BJ (cell line): ENCODE measurements at regions not wholly inside any gene's neighbourhood (a gene's known extent, or its start where the extent isn't known, plus 50 kb on each side); places are given as distances from the start of the nearest gene placed in this dataset.
"Not testable (repeated sequence)": the region's sequence is repeated elsewhere in the genome, so short reads cannot be mapped to it uniquely, and the experiment has no call there.

Source experiments
- CTCF ChIA-PET: fragments of 350-600 bp; formaldehyde crosslinking; extraction: SDS; loops from one replicate; lab custom pipeline; 2021; ENCODE audit warnings: antibody characterized with exemption, inconsistent platforms; lab: Yijun Ruan, JAX
- POLR2A ChIA-PET: fragments of 300-600 bp; sonication (Branson Sonifier 250); formaldehyde crosslinking; extraction: SDS; loops from one replicate; lab custom pipeline; 2021; ENCODE audit warnings: antibody characterized with exemption; lab: Charles Lee
- DNase-seq: peaks from one replicate; pipeline ENCODE4 v3.0.0-alpha.2; 2011; ENCODE audit warnings: low read depth
- H3K27me3 ChIP-seq: 2 replicates; pipeline ENCODE4 v1.6.0; 2011; ENCODE audit warnings: low read length; ENCODE audit not compliant: control insufficient read depth, insufficient read depth
- H3K36me3 ChIP-seq: 2 replicates; pipeline ENCODE4 v1.5.1; 2011; ENCODE audit warnings: low read length; ENCODE audit not compliant: control insufficient read depth, insufficient read depth
- H3K4me3 ChIP-seq: 2 replicates; pipeline ENCODE4 v1.5.1; 2011; ENCODE audit warnings: low read depth, mild to moderate bottlenecking, control low read depth, low read length
- TF ChIP-seq, protein P1 (sequence below): IDR thresholded peaks from 2 replicates; pipeline ENCODE4 v1.5.1; 2011; ENCODE audit warnings: low read depth, mild to moderate bottlenecking, control low read depth, inconsistent platforms, low read length, moderate library complexity; ENCODE audit not compliant: insufficient read depth

DNA sequence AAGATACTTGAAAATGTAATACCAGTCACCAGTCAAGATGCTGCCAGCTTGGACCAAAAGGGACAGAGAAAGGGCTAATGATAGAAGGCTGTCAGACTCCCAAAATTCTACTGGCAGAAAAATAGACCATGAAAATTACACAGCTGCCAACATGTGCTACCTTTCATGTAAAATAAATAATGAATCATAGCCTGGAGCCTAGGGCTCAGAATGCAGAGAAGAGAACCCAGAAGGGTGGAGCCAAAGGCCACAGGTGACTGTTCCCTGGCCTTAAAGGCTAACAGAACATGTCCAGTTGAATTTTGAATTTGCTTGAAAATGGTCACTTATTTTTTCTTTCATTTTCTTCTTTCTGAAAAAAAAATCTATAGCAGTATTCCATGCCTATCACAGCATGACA, 1827.0 kb upstream of the MIR17HG start:
- DNase-seq: no peak
- no peaks in the 10 kb centered on the region for H3K36me3 ChIP-seq
- CTCF ChIA-PET: no interaction called here
- no peak overlapping the region for H3K4me3 ChIP-seq
- POLR2A ChIA-PET: no interaction called here
- H3K27me3 ChIP-seq: no peaks in the 10 kb centered on the region
- TF ChIP-seq, protein P1, sequence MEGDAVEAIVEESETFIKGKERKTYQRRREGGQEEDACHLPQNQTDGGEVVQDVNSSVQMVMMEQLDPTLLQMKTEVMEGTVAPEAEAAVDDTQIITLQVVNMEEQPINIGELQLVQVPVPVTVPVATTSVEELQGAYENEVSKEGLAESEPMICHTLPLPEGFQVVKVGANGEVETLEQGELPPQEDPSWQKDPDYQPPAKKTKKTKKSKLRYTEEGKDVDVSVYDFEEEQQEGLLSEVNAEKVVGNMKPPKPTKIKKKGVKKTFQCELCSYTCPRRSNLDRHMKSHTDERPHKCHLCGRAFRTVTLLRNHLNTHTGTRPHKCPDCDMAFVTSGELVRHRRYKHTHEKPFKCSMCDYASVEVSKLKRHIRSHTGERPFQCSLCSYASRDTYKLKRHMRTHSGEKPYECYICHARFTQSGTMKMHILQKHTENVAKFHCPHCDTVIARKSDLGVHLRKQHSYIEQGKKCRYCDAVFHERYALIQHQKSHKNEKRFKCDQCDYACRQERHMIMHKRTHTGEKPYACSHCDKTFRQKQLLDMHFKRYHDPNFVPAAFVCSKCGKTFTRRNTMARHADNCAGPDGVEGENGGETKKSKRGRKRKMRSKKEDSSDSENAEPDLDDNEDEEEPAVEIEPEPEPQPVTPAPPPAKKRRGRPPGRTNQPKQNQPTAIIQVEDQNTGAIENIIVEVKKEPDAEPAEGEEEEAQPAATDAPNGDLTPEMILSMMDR: no peak

DNA sequence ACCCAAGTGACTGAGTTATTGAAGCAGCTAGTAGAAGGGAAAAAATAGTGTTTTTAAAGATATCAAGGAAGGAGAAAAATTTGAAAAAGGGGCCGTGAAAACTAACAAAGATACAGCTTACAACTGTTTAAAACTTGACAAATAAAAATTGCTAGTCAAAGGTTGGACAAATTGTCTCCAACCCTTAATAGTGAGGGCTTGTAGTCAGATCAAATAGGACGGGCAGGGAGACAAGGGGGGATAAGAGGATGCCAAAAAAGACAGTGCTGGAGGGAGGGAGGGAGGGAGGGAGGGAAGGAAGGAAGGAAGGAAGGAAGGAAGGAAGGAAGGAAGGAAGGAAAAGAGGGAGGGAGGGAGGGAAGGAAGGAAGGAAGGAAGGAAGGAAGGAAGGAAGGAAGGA, 1825.8 kb upstream of the MIR17HG start:
- CTCF ChIA-PET, DNase-seq: not testable (repeated sequence)

DNA sequence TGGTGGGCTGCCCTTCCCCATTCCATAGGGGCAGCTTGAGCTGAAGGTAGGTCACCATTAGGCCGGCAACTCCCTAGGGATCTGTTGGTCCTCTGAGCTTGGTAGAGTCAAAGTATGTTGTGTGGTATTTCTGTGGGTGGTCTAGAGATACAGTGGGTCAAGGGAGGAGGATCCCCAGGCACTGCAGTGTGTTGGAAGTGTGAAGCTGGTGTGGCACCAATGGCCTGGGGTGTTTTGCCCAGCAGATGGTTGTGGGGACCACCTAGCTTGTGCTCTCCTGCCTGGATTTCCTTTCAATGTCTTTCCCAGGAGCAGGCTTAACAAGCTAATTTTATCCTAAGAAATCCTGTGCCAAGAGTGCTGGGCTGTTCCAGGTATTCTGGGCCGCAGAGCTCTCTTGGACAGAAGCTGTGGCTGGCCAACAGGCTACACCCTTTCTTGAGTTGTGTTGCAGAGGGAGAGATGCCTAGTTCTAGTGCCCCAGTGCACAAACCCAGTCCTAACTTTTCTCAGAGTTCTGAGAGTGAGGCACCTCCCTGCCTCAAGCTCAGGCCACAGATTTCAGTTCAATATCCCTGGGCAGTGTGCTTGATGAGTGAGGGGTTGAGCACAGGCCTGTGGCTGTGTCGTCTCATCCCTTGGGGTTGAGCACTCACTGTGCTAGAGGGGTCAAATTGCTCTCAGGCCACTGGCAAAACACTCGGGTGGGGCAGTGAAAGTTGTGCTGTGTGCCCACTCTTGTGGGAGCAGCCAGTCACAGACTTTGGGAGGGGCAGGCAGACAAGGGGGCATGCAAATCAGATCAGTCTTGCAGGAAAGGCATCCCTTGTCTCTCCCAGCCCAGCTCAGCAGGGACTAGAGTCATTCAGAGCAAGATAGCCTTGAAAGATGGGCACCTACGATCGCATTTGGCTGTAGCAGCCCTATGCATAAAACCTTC, 1806.1 kb upstream of the MIR17HG start:
- CTCF ChIA-PET: no interaction called here
- TF ChIP-seq, protein P1: no peak
- no peaks in the 10 kb centered on the region for H3K27me3 ChIP-seq
- H3K4me3 ChIP-seq: no peak overlapping the region
- DNase-seq: no peak
- POLR2A ChIA-PET: no interaction called here
- H3K36me3 ChIP-seq: no peaks in the 10 kb centered on the region

More for the DNA sequence above, 1825.8 kb upstream of the MIR17HG start:
- H3K4me3 ChIP-seq, H3K27me3 ChIP-seq, POLR2A ChIA-PET, H3K36me3 ChIP-seq: not testable (repeated sequence)

DNA sequence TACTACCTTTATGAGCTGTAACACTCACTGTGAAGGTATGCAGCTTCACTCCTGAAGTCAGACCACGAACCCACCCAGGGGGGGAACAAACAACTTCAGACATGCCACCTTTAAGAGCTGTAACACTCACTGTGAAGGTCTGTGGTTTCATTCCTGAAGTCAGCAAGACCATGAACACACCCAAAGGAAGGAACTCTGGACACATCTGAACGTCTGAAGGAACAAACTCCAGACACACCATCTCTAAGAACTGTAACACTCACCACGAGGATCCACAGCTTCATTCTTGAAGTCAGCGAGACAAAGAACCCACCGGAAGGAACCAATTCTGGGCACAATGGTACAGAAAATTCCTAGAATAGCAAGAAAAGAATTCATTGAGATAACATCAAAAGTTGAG, 1796.5 kb upstream of the MIR17HG start:
- H3K36me3 ChIP-seq: no peaks in the 10 kb centered on the region
- no peak for DNase-seq
- ChIA-PET POLR2A (no interaction called here), CTCF (interaction anchor here (1.4 kb wide), 1 partner anchor 9 kb away, joined by 4 read pairs; no protein-coding TSS in a partner anchor)
- TF ChIP-seq, protein P1: no peak
- no peak overlapping the region for H3K4me3 ChIP-seq
- H3K27me3 ChIP-seq: no peaks in the 10 kb centered on the region

DNA sequence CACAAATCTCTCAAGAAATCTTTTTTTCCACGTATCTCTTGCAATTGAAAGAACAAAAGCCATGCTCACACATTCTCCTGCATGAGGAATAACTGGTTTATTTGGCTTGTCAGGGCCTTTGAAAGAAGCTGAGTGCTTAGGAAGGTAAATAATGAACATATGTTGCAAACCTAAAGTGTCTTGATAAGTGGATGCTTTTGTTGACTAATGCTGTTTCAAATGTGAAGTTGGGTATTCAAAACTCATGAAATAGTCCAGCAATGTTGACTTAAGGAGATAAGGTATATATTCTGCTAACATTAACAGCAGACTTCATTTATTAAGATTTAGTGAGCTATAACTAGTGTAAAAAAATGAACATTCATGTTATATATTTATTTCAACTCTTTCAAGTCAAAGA, 1792.7 kb upstream of the MIR17HG start:
- ChIA-PET POLR2A (no interaction called here), CTCF (no interaction called here)
- DNase-seq: no peak
- Histone ChIP-seq H3K36me3 (no peaks in the 10 kb centered on the region), H3K4me3 (no peak overlapping the region), H3K27me3 (no peaks in the 10 kb centered on the region)
- TF ChIP-seq, protein P1: no peak
